ENCODE measurements at regions not wholly inside any gene's neighbourhood (a gene's known extent, or its start where the extent isn't known, plus 50 kb on each side); places are given as distances from the start of the nearest gene placed in this dataset.

GRCh38 chr4:100960232-100960631, 387.1 kb downstream of the PPP3CA start:
- TF ChIP-seq, protein P1, sequence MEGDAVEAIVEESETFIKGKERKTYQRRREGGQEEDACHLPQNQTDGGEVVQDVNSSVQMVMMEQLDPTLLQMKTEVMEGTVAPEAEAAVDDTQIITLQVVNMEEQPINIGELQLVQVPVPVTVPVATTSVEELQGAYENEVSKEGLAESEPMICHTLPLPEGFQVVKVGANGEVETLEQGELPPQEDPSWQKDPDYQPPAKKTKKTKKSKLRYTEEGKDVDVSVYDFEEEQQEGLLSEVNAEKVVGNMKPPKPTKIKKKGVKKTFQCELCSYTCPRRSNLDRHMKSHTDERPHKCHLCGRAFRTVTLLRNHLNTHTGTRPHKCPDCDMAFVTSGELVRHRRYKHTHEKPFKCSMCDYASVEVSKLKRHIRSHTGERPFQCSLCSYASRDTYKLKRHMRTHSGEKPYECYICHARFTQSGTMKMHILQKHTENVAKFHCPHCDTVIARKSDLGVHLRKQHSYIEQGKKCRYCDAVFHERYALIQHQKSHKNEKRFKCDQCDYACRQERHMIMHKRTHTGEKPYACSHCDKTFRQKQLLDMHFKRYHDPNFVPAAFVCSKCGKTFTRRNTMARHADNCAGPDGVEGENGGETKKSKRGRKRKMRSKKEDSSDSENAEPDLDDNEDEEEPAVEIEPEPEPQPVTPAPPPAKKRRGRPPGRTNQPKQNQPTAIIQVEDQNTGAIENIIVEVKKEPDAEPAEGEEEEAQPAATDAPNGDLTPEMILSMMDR (IDR thresholded peaks at IDR 0.05) = no peak
- TF ChIP-seq POLR2A (IDR thresholded peaks at IDR 0.05) = no peak

All from right lobe of liver (tissue), 4 donors.